Gastrocnemius medialis (tissue), 4 donors: ENCODE measurements at regions not wholly inside any gene's neighbourhood (a gene's known extent, or its start where the extent isn't known, plus 50 kb on each side); places are given as distances from the start of the nearest gene placed in this dataset.

Experiments used
- POLR2A ChIP-seq, 2 donors: fragments of 450-650 bp; IDR thresholded peaks; one replicate each; pipeline ENCODE4 v1.6.1; 2017; ENCODE audit warnings: antibody characterized with exemption in 2 of 2, mild to moderate bottlenecking in 2 of 2, moderate library complexity in 2 of 2
- TF ChIP-seq, protein P1 (sequence below), 5 experiments: fragments of 450-650 bp in 3 of 5; fragments of 200-600 bp in 2 of 5; sonication (generic) in 2 of 5; IDR thresholded peaks in 4 of 5; conservative IDR thresholded peaks in 1 of 5; 1 replicate in 4 of 5; 2 replicates in 1 of 5; pipeline ENCODE4 v1.5.1; 2016 to 2019; ENCODE audit warnings: antibody characterized with exemption in 5 of 5, mild to moderate bottlenecking in 3 of 5, moderate library complexity in 3 of 5

DNA sequence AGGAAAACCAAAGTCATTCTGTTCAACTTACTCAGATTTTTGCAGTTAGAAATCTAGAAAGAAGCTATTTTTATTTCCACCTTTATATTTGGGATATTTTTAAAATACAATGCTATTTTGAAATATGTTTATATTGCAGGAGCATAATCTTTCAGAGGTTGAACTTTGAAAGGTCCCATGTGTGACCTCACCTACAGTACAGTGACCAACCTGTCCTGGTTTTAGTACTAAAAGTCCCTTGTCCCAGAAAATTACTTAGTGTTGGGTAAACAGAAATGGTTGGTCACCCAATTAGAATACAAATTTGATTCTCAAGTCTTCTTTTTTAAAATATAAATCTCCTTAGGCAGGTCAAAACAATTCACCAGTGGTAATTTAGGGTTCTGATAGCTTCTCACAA, 141.6 kb upstream of the FRMD4B start:
- TF ChIP-seq POLR2A (IDR thresholded peaks at IDR 0.05), result no peak
- TF ChIP-seq, protein P1, sequence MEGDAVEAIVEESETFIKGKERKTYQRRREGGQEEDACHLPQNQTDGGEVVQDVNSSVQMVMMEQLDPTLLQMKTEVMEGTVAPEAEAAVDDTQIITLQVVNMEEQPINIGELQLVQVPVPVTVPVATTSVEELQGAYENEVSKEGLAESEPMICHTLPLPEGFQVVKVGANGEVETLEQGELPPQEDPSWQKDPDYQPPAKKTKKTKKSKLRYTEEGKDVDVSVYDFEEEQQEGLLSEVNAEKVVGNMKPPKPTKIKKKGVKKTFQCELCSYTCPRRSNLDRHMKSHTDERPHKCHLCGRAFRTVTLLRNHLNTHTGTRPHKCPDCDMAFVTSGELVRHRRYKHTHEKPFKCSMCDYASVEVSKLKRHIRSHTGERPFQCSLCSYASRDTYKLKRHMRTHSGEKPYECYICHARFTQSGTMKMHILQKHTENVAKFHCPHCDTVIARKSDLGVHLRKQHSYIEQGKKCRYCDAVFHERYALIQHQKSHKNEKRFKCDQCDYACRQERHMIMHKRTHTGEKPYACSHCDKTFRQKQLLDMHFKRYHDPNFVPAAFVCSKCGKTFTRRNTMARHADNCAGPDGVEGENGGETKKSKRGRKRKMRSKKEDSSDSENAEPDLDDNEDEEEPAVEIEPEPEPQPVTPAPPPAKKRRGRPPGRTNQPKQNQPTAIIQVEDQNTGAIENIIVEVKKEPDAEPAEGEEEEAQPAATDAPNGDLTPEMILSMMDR (IDR thresholded peaks at IDR 0.05 in 4 of 5, conservative IDR thresholded peaks at IDR 0.05 in 1 of 5), result no peak
